Fibroblast of villous mesenchyme (primary cell): ENCODE measurements at regions not wholly inside any gene's neighbourhood (a gene's known extent, or its start where the extent isn't known, plus 50 kb on each side); places are given as distances from the start of the nearest gene placed in this dataset.
A peak's percentile ranks its signal among the peaks of the same experiment; 100 is the strongest.

Experiments
- DNase-seq: peaks from one replicate; pipeline ENCODE4 v3.0.0-alpha.2; 2010; ENCODE audit warnings: low read depth
- H3K4me3 ChIP-seq: 2 replicates; pipeline ENCODE4 v1.5.1; 2011; ENCODE audit warnings: low read depth, mild to moderate bottlenecking, low read length
- CTCF ChIP-seq: IDR thresholded peaks from 2 replicates; pipeline ENCODE4 v1.5.1; 2012; ENCODE audit warnings: low read depth, mild to moderate bottlenecking, low read length; ENCODE audit not compliant: insufficient read depth

GRCh38 chrX:39150220-39150619, 349.0 kb downstream of the MID1IP1 start:
- TF ChIP-seq CTCF, result no peak
- H3K4me3 ChIP-seq, result no peak overlapping the region
- no peak for DNase-seq

GRCh38 chrX:39150621-39151020, 349.4 kb downstream of the MID1IP1 start:
- no peak for DNase-seq
- no peak for TF ChIP-seq CTCF
- H3K4me3 ChIP-seq, result no peak overlapping the region

GRCh38 chrX:39152106-39152649, 350.9 kb downstream of the MID1IP1 start:
- no peak for DNase-seq
- peak; percentile 55 for TF ChIP-seq CTCF
- H3K4me3 ChIP-seq, result no peak overlapping the region

- no peak for TF ChIP-seq CTCF
- no peak for DNase-seq
- H3K4me3 ChIP-seq, result no peak overlapping the region
Measured at GRCh38 chrX:39156051-39156450, 354.8 kb downstream of the MID1IP1 start.

- no peak for TF ChIP-seq CTCF
- no peak overlapping the region for H3K4me3 ChIP-seq
- DNase-seq, result peak; percentile 12
Measured at GRCh38 chrX:39157006-39157405, 355.7 kb downstream of the MID1IP1 start.

GRCh38 chrX:39157796-39158195, 356.5 kb downstream of the MID1IP1 start:
- H3K4me3 ChIP-seq, result no peak overlapping the region
- DNase-seq, result peak; percentile 14
- TF ChIP-seq CTCF, result no peak
